GM12878 (cell line): ENCODE measurements at regions not wholly inside any gene's neighbourhood (a gene's known extent, or its start where the extent isn't known, plus 50 kb on each side); places are given as distances from the start of the nearest gene placed in this dataset.
"Not testable (repeated sequence)": the region's sequence is repeated elsewhere in the genome, so short reads cannot be mapped to it uniquely, and the experiment has no call there.

Experiments
- ATAC-seq: fragments of 200-7000 bp; cut with Tn5 transposase; 3 replicates; pipeline ENCODE4 v1.9.1; 2020; ENCODE audit warnings: mild to moderate bottlenecking, moderate library complexity
- BruUV-seq: library from RNA; stranded (reverse); fragments of 400-500 nt; replicated peaks from 2 replicates; lab custom pipeline; 2021; lab: Mats Ljungman, UMichigan
- CTCF ChIA-PET: fragments of 300-600 bp; sonication (Branson Sonifier 250); formaldehyde crosslinking; extraction: SDS; loops from one replicate; lab custom pipeline; 2021; ENCODE audit warnings: inconsistent platforms; lab: Yijun Ruan, JAX
- POLR2A ChIA-PET: fragments of 350-600 bp; formaldehyde crosslinking; extraction: SDS; loops from one replicate; lab custom pipeline; 2021; ENCODE audit warnings: inconsistent platforms; lab: Charles Lee
- RAD21 ChIA-PET: fragments of 300-600 bp; sonication (Branson Sonifier 250); formaldehyde crosslinking; loops from one replicate; lab custom pipeline; 2023; ENCODE audit warnings: antibody characterized with exemption; ENCODE audit not compliant: unreplicated experiment; lab: Charles Lee
- SMC1A ChIA-PET: fragments of 300-600 bp; sonication (Branson Sonifier 250); formaldehyde crosslinking; loops from one replicate; lab custom pipeline; 2023; ENCODE audit not compliant: unreplicated experiment, uncharacterized antibody; lab: Charles Lee
- DNase-seq: peaks from one replicate; pipeline ENCODE4 v3.0.0-alpha.2; 2011; ENCODE audit warnings: low read depth, low spot score
- FAIRE-seq: peaks from 3 replicates; lab custom pipeline; 2011; peaks lifted over from hg19 to GRCh38; lab: Jason Lieb, UNC
- H2AFZ ChIP-seq: 2 replicates; pipeline ENCODE4 v1.6.0; 2011; ENCODE audit warnings: low read depth, low read length, control low read depth; ENCODE audit not compliant: control insufficient read depth
- H3K27ac ChIP-seq: 2 replicates; pipeline ENCODE4 v1.5.1; 2011; ENCODE audit warnings: control low read depth; ENCODE audit not compliant: control insufficient read depth, insufficient read depth
- H3K27me3 ChIP-seq, 2 experiments: replicated peaks in 1 of 2; 2 replicates each; pipeline versions ENCODE4 v1.6.0 to v1.6.1; 2011; ENCODE audit warnings: low read length in 1 of 2; ENCODE audit not compliant: control insufficient read depth in 2 of 2, insufficient read depth in 2 of 2
- H3K36me3 ChIP-seq, 2 experiments: 2 replicates each; pipeline ENCODE4 v1.5.1; 2011; ENCODE audit warnings: low read length in 1 of 2; ENCODE audit not compliant: control insufficient read depth in 2 of 2, insufficient read depth in 2 of 2
- H3K4me1 ChIP-seq: 2 replicates; pipeline ENCODE4 v1.6.1; 2011; ENCODE audit warnings: mild to moderate bottlenecking, low read length, moderate library complexity, mixed read lengths; ENCODE audit not compliant: control insufficient read depth, insufficient read depth
- H3K4me2 ChIP-seq: 2 replicates; pipeline ENCODE4 v1.6.0; 2011; ENCODE audit warnings: control low read depth; ENCODE audit not compliant: control insufficient read depth, insufficient read depth
- H3K4me3 ChIP-seq: fragments of 200-600 bp; sonication (generic); 2 replicates; pipeline ENCODE4 v1.5.1; 2016
- H3K79me2 ChIP-seq: 2 replicates; pipeline ENCODE4 v1.6.0; 2011; ENCODE audit warnings: low read length; ENCODE audit not compliant: control insufficient read depth, insufficient read depth
- H3K9ac ChIP-seq: 2 replicates; pipeline ENCODE4 v1.8.0; 2011; ENCODE audit warnings: low read length, control low read depth, mixed read lengths; ENCODE audit not compliant: control insufficient read depth, insufficient read depth
- H3K9me3 ChIP-seq: replicated peaks from 3 replicates; pipeline ENCODE4 v1.5.1; 2011; ENCODE audit warnings: mild to moderate bottlenecking, low read length; ENCODE audit not compliant: control insufficient read depth, insufficient read depth
- H4K20me1 ChIP-seq: 2 replicates; pipeline ENCODE4 v1.6.0; 2011; ENCODE audit not compliant: control insufficient read depth, insufficient read depth
- GABPA ChIP-seq: IDR thresholded peaks from 2 replicates; pipeline ENCODE4 v1.6.1; 2014; ENCODE audit warnings: antibody characterized with exemption, low read depth, mild to moderate bottlenecking, inconsistent platforms
- KLF5 ChIP-seq: fragments of 450-650 bp; IDR thresholded peaks from 2 replicates; pipeline ENCODE4 v1.6.1; 2014; ENCODE audit warnings: mild to moderate bottlenecking; ENCODE audit not compliant: partially characterized antibody
- MYC ChIP-seq: IDR thresholded peaks from 2 replicates; pipeline ENCODE4 v1.6.1; 2011; ENCODE audit warnings: mild to moderate bottlenecking, low read length, moderate library complexity, inconsistent platforms; ENCODE audit not compliant: insufficient read depth, insufficient replicate concordance, insufficient read length, severe bottlenecking
- NFYA ChIP-seq: IDR thresholded peaks from 2 replicates; pipeline ENCODE4 v1.6.1; 2011; ENCODE audit warnings: low read depth, mild to moderate bottlenecking, low read length, improper control_type of control experiment, borderline replicate concordance
- NFYB ChIP-seq: IDR thresholded peaks from 2 replicates; pipeline ENCODE4 v1.6.1; 2011; ENCODE audit warnings: low read depth, mild to moderate bottlenecking, low read length, improper control_type of control experiment, moderate library complexity; ENCODE audit not compliant: insufficient read depth
- NRF1 ChIP-seq: conservative IDR thresholded peaks from 2 replicates; pipeline ENCODE4 v1.6.1; 2011; ENCODE audit warnings: mild to moderate bottlenecking, low read depth, low read length, improper control_type of control experiment
- RCOR1 ChIP-seq: conservative IDR thresholded peaks from 2 replicates; pipeline ENCODE4 v1.6.1; 2012; ENCODE audit warnings: low read depth, low read length, improper control_type of control experiment
- RELA ChIP-seq: fragments of 450-650 bp; IDR thresholded peaks from 2 replicates; pipeline ENCODE4 v1.8.0; 2014; ENCODE audit warnings: borderline replicate concordance; ENCODE audit not compliant: partially characterized antibody
- SMAD5 ChIP-seq: IDR thresholded peaks from 2 replicates; pipeline ENCODE4 v1.6.1; 2016; ENCODE audit warnings: antibody characterized with exemption, low read depth
- SP1 ChIP-seq: IDR thresholded peaks from one replicate; pipeline ENCODE4 v1.6.1; 2011; ENCODE audit warnings: low read depth, low read length
- TAF1 ChIP-seq: IDR thresholded peaks from 2 replicates; pipeline ENCODE4 v1.6.1; 2011; ENCODE audit warnings: mild to moderate bottlenecking, low read depth, low read length, borderline replicate concordance
- USF2 ChIP-seq: IDR thresholded peaks from 2 replicates; pipeline ENCODE4 v1.6.1; 2011; ENCODE audit warnings: low read depth, low read length, improper control_type of control experiment, borderline replicate concordance
- ZBTB33 ChIP-seq: fragments of 450-650 bp; IDR thresholded peaks from 2 replicates; pipeline ENCODE4 v1.6.1; 2017; ENCODE audit warnings: mild to moderate bottlenecking
- ZNF207 ChIP-seq: fragments of 450-650 bp; IDR thresholded peaks from 2 replicates; pipeline ENCODE4 v1.6.1; 2014; ENCODE audit warnings: antibody characterized with exemption, mild to moderate bottlenecking, borderline replicate concordance
- ZNF384 ChIP-seq: IDR thresholded peaks from 2 replicates; pipeline ENCODE4 v1.6.1; 2012; ENCODE audit warnings: low read depth, mild to moderate bottlenecking, low read length, improper control_type of control experiment, borderline replicate concordance
- WGBS: methylation state at CpG from one replicate; pipeline ENCODE4 v1.1.6; 2016; ENCODE audit warnings: low lambda C conversion rate; ENCODE audit not compliant: insufficient replicate concordance, insufficient coverage; ENCODE audit errors: missing lambda C conversion rate; 5-methylcytosine and 5-hydroxymethylcytosine counted together
- in situ Hi-C: fragments of 300-500 bp; cut with MboI; formaldehyde crosslinking; loops from 9 replicates; pipeline ENCODE4 v1.14.3; 2018; ENCODE audit warnings: mixed read lengths
- intact Hi-C: fragments of 100-400 bp; cut with micrococcal nuclease; formaldehyde crosslinking; loops from one replicate; pipeline ENCODE4 v1.14.2; 2022; ENCODE audit not compliant: unreplicated experiment

- TF ChIP-seq TAF1: no peak
- TF ChIP-seq, all 136 proteins: peak for 0
These were observed 113.4 kb upstream of the SLITRK5 start (continued) for GRCh38 chr13:87557788-87558187.

GRCh38 chr13:87561580-87561979, 109.6 kb upstream of the SLITRK5 start:
- 76% methylated on average over 19 of the region's 31 CpGs for WGBS
- CTCF ChIA-PET, H3K9me3 ChIP-seq, in situ Hi-C loops, SMC1A ChIA-PET, BruUV-seq, H3K4me2 ChIP-seq, intact Hi-C loops, H3K27ac ChIP-seq, H3K36me3 ChIP-seq, ATAC-seq, H3K9ac ChIP-seq, DNase-seq, POLR2A ChIA-PET, RAD21 ChIA-PET, H3K4me3 ChIP-seq, H4K20me1 ChIP-seq, H3K79me2 ChIP-seq, H3K27me3 ChIP-seq, H2AFZ ChIP-seq, FAIRE-seq, H3K4me1 ChIP-seq: not testable (repeated sequence)

GRCh38 chr13:87570669-87571068, 100.5 kb upstream of the SLITRK5 start:
- Histone ChIP-seq H3K9ac (no peak overlapping the region), H3K79me2 (no peaks in the 10 kb centered on the region), H3K9me3 (no peaks in the 10 kb centered on the region)
- RAD21 ChIA-PET: no interaction called here
- no peak for TF ChIP-seq RELA
- TF ChIP-seq RCOR1: no peak
- TF ChIP-seq SP1: no peak
- no peak for TF ChIP-seq ZNF207
- TF ChIP-seq NFYA: no peak
- TF ChIP-seq NFYB: no peak
- TF ChIP-seq NRF1: no peak
- TF ChIP-seq USF2: no peak
- no peak for TF ChIP-seq ZNF384
- TF ChIP-seq MYC: no peak
- TF ChIP-seq SMAD5: no peak
- no peak for TF ChIP-seq ZBTB33
- TF ChIP-seq GABPA: no peak
- TF ChIP-seq KLF5: no peak
- TF ChIP-seq, all 136 proteins: peak for 0
- H3K4me1 ChIP-seq: no peaks in the 10 kb centered on the region
- in situ Hi-C loops (no loop called here), intact Hi-C loops (no loop called here)
- H3K27ac ChIP-seq: no peak overlapping the region
- POLR2A ChIA-PET: no interaction called here
- DNase-seq (no peak), FAIRE-seq (no peak), ATAC-seq (no peak)
- H3K4me2 ChIP-seq: no peak overlapping the region
- CTCF ChIA-PET: no interaction called here
- H4K20me1 ChIP-seq: no peaks in the 10 kb centered on the region
- SMC1A ChIA-PET: no interaction called here
- H3K4me3 ChIP-seq: no peak overlapping the region
- H3K27me3 ChIP-seq: no peaks in the 10 kb centered on the region
- BruUV-seq: no TSS peak
- no peaks in the 10 kb centered on the region for H3K36me3 ChIP-seq
- H2AFZ ChIP-seq: no peak overlapping the region
- WGBS: 0% methylated on average over 2 of the region's 2 CpGs
